ENCODE measurements at regions not wholly inside any gene's neighbourhood (a gene's known extent, or its start where the extent isn't known, plus 50 kb on each side); places are given as distances from the start of the nearest gene placed in this dataset.

DNA sequence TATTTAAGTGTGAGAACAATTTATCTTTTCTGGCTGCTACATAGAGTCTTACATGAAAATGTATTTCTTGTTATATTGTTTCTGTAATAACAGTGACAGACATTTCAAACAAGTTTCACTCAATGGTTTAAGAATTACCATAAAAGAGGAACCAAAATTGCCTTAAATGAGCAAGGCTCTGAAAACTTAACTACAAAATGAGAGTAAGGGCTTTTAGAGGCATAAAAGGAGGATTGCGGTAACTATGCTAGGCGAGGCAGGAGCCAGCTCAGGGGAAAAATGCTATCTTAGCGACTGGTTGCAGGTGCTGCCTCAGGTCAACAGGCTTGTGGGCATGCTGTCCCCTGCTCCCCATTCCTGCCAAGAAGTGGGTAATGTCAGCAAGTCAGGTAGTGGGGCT, 81.7 kb upstream of the MSI2 start:
- no peak for DNase-seq

DNA sequence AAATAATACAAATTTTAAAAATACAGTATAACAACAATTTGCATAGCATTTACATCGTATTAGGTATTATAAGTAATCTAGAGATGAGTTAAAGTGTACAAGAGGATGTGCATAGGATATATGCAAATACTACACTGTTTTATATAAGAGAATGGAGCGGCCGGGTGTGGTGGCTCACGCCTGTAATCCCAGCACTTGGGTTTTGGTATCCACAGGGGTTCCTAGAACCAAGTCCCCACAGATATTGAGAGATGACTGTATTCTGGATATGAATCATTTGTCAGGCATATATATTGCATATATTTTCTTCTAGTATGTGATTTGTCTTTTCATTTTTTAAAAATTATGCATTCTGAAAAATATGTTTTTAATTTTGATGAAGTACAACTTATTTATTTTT, 77.5 kb upstream of the MSI2 start:
- DNase-seq = no peak

DNA sequence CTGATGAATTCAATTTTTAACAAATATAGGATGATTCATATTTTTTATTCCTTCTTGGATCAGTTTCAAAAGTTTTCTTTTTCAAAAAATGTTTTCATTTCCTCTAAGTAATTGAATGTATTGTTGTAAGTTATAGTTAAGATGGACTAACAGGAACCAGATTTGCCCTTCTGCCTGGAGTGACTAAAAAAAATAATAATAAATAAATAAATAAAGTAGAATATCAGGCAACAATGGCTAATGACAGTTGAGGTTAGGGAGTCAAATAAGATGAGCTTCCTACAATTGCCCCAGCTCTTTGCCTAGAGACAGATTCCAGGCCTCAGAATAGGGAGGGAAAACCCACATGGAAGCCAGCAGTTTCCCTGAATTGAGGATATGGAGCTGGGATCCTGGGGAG, 73.7 kb upstream of the MSI2 start:
- no peak for DNase-seq

DNA sequence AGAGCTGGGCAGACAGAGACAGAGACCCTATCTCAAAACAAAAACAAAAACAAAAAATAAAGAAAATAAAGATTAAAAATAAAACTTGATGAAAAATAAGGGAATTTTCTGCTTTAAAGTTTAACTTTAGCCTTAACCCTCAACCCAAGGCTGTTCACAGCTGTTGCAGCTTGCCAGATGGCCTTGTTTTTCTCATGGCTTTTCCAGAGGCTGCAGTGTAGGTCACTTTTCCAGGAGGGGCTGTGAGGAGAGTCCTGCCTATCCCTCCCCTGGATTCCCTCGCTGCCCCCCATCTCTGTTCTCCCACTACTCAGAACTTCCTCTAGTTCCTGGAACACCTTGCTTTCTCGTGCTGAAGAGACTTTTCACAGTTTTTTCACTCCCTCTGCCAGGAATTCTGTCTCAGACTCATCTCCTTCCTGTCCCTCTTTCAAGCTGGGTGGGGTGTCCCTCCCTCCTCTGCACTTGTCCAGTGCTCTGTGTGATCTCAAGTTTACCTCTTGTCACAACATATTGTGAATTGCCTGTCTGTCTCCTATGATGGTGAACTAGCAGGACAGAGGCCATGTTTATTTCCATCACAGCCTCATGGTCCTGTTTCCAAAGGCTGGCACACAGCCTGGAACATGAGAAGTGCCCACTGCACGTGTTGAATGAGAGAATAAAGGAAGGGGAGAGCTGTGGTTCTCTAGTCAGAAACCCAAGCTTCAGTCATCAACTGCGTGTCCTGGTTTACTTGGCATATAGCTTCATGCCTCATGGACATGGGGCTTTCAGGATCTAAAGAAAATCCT, 69.9 kb upstream of the MSI2 start:
- peak; percentile 50 for DNase-seq

DNA sequence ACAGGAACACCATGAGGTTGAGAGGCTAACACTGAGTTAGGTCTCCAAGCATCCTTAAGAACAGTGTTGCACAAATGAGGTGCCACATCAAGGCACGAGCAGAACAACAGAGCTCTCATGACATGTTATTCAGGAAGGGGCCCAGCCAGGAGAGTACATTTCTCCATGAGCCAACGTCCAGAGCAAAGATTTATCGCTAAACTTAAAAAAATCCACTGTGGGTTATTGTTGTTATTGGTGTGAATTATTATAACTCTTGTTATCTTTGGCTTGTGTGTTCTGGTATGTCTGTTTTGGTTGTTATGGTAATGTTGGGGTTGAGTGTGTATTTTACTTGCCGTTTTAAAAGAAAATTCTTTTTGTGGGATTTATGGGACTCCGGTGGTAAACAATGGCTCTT, 68.9 kb upstream of the MSI2 start:
- DNase-seq = no peak

DNA sequence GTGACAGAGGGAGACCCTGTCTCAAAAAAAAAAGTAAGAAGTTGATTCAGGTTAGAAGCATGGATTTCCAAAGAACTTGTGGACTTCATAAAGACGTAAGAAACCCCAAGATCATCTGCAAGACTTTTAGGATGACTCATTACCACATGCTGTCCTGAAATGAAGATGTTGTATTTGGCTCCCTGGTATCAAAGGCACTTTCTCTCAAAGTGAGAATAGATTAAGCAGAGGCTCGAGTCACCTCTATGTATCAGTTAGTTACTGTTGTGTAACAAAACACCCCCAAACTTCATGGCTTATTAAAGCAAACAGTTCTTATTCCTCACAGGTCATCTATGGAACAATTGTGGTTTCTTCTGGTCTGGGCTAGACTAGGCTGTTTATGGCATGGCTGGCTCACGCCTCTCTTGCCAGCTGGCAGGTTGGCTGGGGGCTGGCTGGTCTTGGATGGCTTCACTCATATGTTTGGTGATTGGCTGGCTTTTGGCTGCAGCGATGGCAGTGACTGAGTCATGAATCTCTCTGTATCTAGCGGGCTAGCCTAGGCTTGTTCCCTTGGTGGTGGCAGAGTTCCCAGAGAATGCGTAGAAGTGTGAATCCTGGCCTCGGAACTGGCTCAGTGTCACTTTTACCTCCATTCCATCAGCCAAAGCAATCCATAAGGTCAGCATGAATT, 60.4 kb upstream of the MSI2 start:
- no peak for DNase-seq

DNA sequence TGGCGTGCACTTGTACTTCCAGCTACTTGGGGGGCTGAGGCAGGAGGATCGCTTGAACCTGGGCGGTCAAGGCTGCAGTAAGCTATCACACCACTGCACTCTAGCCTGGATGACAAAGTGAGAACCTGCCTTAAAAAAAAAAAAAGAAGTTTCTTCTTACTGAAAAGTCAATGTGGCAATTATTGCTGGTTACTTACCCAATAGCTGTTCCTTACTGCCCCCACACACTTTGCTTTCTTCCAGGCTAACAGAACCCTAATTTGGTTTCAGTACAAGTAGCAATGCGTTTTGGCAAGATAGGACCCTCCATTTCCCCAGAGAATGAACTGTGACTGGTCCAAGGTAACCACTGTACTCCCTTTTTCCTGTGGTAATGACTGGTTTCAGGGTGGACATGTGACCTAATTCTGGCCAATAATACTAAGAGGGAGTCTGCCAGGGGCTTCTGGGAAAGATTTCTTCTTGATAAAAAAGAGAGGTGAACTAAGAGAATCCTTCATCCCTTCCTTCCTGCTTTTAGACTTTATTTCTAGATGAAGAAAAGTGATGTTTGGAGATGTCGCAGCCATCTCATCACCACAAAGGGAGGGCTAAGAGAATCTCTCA, 58.8 kb upstream of the MSI2 start:
- no peak for DNase-seq

DNA sequence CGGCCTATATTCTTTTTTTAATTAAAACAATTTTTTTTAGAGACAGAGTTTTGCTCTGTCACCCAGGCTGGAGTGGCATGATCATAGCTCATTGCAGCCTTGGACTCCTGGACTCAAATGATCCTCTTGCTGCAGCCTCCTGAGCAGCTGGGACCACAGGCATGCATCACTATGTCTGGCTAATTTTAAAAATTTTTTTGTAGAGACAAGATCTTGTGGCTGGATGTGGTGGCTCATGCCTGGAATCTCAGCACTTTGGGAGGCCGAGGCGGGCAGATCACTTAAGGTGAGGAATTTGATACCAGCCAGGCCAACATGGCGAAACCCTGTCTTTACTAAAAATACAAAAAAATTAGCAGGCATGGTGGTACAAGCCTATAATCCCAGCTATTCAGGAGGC, 54.8 kb upstream of the MSI2 start:
- DNase-seq = no peak

DNA sequence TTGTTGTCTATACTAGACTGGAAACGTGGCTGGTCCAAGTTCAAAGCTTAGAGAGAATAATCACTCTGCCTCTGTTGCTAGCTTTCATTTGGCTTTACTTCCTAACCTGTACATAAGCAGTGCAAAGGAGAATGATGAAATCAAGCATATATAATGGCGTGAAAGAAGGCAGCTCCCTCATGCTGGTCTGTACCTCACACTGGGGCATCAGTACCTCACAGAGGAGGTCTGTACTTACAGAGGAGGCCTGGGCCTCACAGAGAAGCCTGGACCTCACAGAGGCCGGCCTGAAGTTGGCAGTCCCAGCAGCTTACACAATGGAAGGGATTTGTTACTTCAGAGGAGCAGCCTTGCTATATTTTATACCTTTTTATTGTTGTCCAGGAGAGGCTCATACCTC, 53.3 kb upstream of the MSI2 start:
- DNase-seq = no peak
